GM12892 (cell line): ENCODE measurements at regions not wholly inside any gene's neighbourhood (a gene's known extent, or its start where the extent isn't known, plus 50 kb on each side); places are given as distances from the start of the nearest gene placed in this dataset.

Source experiments
- DNase-seq: peaks from one replicate; pipeline ENCODE4 v3.0.0; 2011; ENCODE audit not compliant: insufficient read length
- FAIRE-seq: peaks from 2 replicates; lab custom pipeline; 2011; peaks lifted over from hg19 to GRCh38; lab: Jason Lieb, UNC
- POLR2A ChIP-seq: IDR thresholded peaks from 2 replicates; pipeline ENCODE4 v1.6.1; 2011; ENCODE audit warnings: low read depth, low read length, control low read depth
- POLR2AphosphoS5 ChIP-seq: IDR thresholded peaks from 2 replicates; pipeline ENCODE4 v1.6.1; 2011; ENCODE audit warnings: low read depth, low read length, control low read depth
- TAF1 ChIP-seq: IDR thresholded peaks from 2 replicates; pipeline ENCODE4 v1.6.1; 2011; ENCODE audit warnings: low read depth, mild to moderate bottlenecking, control low read depth, low read length, borderline replicate concordance

DNA sequence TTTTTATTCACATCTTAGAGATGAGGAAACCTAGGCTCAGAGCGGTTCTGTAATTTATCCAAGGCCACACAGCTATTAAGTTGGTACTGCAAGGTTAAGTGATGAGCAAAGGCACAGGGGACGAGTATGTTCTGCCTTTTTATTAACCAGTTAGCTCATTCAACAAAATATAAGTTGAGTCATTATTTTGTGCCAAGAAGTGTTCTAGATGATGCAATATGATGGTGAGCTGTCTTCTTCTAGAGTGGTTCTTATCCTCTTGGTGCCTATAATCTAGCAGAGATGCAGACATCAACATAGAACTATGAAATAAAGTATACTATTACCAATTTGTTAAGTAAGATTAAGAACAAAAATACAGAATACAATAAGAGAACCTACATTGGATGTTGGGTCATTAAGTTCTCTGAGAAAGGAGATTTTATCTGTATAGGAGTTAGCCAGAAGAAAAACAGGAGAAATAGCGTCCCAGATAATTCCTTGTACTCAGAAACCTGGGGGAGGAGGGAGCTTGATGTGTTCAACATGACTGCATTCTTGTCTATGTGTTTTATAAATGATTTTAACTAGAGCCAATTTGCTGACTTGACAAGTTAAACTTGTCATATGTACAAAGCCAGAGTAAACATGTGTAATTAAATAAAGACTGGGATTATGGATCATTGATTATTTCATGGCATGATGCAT, 122.3 kb downstream of the TBXT start:
- FAIRE-seq (no peak), DNase-seq (no peak)
- TF ChIP-seq TAF1 (no peak), POLR2A (no peak), POLR2AphosphoS5 (no peak)

DNA sequence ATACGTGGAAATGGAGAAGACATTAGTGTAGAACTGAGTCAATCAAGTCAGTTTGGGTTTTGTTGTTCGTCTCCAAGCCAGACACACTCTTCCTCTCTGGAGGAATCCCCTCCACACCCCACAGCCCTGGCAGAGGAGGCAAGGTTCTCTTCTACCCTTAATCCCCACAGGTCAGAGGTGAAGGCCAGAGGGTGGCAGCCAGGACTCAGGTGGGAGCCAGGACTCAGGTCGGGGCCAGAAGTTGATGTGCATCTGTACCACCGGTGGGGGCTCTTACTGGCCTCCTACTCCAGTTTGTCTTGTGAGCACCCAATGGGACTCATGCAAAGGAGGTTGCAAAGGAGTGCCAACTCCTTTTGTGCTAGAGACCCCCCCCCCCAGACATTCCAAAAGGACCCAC, 126.4 kb downstream of the TBXT start:
- DNase-seq (no peak), FAIRE-seq (no peak)
- no peak for TF ChIP-seq TAF1
- no peak for TF ChIP-seq POLR2AphosphoS5
- no peak for TF ChIP-seq POLR2A

DNA sequence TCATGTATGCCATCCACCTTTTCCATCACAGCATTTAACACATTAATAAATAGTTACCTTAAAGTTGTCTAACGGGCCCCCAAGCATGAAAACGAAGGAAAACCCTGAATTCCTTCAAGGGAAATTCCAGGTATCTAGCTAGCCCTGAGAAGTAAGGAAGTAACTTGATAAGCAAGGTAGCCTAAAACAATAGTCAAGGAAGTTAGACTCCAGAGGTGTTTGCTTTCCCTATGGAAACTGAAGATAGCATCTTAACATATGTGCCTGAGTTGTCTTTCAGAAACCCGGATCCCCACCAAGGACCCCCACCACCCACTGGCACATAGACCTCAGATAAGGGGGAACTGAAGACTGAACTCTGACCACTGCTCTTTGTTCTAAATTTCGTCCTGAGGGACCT, 127.4 kb downstream of the TBXT start:
- TF ChIP-seq POLR2A, result no peak
- TF ChIP-seq TAF1, result no peak
- no peak for TF ChIP-seq POLR2AphosphoS5
- FAIRE-seq (no peak), DNase-seq (no peak)

DNA sequence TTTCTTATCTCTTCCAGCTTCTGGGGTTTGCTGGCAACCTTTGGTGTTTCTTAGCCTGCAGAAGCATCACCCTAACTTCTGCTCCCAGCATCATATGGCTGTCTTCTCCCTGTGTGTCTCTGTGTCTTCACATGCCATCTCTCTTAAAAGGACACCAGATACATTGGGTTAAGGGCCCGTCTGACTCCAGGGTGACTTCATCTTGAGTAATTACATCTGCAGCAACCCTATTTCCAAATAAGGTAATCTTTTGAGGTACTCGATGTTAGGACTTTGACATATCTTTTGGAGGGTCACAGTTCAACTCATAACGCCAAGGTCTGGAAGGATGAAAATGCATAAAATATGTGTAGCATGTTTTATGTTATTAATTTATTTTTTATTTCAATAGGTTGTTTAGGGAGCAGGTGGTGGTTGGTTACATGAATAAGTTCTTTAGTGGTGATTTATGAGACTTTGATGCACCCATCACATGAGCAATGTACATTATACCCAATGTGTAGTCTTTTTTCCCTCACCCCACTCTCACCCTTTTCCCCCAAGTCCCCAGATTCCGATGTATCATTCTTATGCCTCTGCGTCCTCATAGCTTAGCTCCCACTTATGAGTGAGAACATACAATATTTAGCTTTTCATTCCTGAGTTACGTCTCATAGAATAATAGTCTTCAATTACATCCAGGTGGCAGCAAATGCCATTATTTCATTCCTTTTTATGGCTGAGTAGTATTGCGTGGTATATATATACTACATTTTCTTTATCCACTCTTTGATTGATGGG, 131.1 kb downstream of the TBXT start:
- DNase-seq (no peak), FAIRE-seq (no peak)
- TF ChIP-seq POLR2AphosphoS5 (no peak), POLR2A (no peak), TAF1 (no peak)

- DNase-seq, result no peak
- TF ChIP-seq POLR2A (no peak), POLR2AphosphoS5 (no peak), TAF1 (no peak)
- no peak for FAIRE-seq
Measured at GRCh38 chr6:166032366-166033200, 135.1 kb downstream of the TBXT start.

GRCh38 chr6:166031275-166031674, 136.4 kb downstream of the TBXT start:
- TF ChIP-seq TAF1 (no peak), POLR2A (no peak), POLR2AphosphoS5 (no peak)
- FAIRE-seq (no peak), DNase-seq (no peak)

DNA sequence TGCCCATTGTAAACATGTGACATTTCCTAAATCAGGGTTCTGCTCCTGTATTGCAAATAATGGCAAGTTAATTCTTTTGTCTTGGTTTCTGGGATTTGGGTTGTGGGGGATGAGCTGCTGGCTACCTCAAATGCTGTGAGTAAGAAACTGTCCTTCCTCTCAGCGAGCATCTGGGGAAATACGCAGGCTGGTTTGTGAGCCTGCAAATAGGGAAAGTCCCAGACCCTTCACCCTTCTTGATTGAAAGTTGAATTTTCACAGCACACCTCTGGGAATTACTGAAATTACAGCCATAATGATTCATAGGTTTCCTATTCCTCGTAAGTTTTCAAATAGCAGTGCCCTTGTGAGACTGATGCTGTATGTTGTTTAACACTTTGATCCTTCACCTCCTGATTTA, 138.1 kb downstream of the TBXT start:
- TF ChIP-seq TAF1 (no peak), POLR2A (no peak), POLR2AphosphoS5 (no peak)
- peak; percentile 38 for FAIRE-seq
- no peak for DNase-seq

DNA sequence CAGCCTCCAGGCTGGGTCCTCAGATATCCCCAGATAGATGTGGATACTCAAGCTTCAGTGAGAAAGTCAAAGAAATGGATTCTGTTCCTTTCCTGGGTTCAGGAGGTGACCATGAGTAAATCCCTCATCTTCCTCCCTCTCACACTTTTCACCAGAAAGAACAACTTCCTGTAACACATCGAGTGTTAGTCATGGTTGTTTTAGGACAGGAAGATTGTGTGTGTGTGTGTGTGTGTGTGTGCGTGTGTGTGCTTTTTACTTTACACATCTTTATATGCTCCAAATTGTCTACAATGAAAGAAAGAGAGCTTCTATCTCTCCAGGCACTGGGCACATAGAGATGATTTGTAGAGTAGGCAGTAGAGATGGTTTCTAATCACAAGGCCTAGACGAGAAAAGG, 139.9 kb downstream of the TBXT start:
- TF ChIP-seq TAF1 (no peak), POLR2AphosphoS5 (no peak), POLR2A (no peak)
- FAIRE-seq, result no peak
- DNase-seq, result no peak

DNA sequence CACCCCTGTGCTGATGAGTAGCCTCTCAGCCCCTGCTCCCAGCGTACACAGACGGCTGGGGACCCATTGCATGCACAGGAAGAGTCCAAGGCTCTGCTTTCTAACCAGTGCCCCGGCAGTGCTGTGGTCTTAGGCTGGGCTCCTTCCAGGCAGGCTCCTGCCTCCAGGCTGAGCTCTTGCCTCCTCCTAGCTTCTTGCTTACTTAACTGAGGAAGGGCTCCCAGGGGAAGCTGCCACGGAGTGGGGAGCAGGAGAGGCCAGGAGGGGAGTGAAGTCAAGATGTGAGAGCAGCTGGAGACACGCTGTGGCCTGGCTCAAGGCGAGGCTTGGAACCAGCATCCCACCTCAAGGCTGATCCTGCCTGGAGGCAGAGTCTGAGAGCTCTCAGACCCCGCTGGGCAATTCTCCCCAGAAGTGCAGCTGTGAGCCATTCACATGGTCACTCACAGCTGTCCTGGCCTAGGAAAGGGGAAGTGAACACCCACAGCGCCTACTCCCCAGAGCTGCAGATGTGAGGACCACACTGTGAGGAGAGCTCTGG, 141.0 kb downstream of the TBXT start:
- FAIRE-seq, result no peak
- no peak for DNase-seq
- TF ChIP-seq TAF1, result no peak
- TF ChIP-seq POLR2A, result no peak
- TF ChIP-seq POLR2AphosphoS5, result no peak

- no peak for FAIRE-seq
- no peak for TF ChIP-seq POLR2A
- TF ChIP-seq POLR2AphosphoS5, result no peak
- no peak for TF ChIP-seq TAF1
- no peak for DNase-seq
Measured at GRCh38 chr6:166025149-166025898, 142.3 kb downstream of the TBXT start.
